ENCODE measurements at regions not wholly inside any gene's neighbourhood (a gene's known extent, or its start where the extent isn't known, plus 50 kb on each side); places are given as distances from the start of the nearest gene placed in this dataset.

DNA sequence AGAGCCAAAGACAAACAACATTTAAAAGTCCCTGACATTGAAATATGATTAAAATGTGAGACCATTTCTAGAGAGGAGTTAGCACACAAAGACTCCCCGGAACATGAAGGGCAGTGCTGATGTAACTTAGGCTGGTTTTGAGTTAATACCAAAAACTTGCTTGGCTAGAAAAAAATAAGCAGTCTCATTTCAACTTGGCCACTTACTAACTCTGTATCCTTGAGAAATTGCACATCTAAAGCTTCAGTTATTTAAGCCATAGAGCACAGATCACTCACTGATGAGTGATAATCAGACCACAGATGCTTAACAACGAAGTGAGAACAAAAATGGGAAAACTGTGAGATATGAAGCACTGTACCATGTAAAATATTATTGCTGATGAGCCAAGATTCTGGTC, 65.9 kb upstream of the MAOA start (continued):
- TF ChIP-seq, protein P1, sequence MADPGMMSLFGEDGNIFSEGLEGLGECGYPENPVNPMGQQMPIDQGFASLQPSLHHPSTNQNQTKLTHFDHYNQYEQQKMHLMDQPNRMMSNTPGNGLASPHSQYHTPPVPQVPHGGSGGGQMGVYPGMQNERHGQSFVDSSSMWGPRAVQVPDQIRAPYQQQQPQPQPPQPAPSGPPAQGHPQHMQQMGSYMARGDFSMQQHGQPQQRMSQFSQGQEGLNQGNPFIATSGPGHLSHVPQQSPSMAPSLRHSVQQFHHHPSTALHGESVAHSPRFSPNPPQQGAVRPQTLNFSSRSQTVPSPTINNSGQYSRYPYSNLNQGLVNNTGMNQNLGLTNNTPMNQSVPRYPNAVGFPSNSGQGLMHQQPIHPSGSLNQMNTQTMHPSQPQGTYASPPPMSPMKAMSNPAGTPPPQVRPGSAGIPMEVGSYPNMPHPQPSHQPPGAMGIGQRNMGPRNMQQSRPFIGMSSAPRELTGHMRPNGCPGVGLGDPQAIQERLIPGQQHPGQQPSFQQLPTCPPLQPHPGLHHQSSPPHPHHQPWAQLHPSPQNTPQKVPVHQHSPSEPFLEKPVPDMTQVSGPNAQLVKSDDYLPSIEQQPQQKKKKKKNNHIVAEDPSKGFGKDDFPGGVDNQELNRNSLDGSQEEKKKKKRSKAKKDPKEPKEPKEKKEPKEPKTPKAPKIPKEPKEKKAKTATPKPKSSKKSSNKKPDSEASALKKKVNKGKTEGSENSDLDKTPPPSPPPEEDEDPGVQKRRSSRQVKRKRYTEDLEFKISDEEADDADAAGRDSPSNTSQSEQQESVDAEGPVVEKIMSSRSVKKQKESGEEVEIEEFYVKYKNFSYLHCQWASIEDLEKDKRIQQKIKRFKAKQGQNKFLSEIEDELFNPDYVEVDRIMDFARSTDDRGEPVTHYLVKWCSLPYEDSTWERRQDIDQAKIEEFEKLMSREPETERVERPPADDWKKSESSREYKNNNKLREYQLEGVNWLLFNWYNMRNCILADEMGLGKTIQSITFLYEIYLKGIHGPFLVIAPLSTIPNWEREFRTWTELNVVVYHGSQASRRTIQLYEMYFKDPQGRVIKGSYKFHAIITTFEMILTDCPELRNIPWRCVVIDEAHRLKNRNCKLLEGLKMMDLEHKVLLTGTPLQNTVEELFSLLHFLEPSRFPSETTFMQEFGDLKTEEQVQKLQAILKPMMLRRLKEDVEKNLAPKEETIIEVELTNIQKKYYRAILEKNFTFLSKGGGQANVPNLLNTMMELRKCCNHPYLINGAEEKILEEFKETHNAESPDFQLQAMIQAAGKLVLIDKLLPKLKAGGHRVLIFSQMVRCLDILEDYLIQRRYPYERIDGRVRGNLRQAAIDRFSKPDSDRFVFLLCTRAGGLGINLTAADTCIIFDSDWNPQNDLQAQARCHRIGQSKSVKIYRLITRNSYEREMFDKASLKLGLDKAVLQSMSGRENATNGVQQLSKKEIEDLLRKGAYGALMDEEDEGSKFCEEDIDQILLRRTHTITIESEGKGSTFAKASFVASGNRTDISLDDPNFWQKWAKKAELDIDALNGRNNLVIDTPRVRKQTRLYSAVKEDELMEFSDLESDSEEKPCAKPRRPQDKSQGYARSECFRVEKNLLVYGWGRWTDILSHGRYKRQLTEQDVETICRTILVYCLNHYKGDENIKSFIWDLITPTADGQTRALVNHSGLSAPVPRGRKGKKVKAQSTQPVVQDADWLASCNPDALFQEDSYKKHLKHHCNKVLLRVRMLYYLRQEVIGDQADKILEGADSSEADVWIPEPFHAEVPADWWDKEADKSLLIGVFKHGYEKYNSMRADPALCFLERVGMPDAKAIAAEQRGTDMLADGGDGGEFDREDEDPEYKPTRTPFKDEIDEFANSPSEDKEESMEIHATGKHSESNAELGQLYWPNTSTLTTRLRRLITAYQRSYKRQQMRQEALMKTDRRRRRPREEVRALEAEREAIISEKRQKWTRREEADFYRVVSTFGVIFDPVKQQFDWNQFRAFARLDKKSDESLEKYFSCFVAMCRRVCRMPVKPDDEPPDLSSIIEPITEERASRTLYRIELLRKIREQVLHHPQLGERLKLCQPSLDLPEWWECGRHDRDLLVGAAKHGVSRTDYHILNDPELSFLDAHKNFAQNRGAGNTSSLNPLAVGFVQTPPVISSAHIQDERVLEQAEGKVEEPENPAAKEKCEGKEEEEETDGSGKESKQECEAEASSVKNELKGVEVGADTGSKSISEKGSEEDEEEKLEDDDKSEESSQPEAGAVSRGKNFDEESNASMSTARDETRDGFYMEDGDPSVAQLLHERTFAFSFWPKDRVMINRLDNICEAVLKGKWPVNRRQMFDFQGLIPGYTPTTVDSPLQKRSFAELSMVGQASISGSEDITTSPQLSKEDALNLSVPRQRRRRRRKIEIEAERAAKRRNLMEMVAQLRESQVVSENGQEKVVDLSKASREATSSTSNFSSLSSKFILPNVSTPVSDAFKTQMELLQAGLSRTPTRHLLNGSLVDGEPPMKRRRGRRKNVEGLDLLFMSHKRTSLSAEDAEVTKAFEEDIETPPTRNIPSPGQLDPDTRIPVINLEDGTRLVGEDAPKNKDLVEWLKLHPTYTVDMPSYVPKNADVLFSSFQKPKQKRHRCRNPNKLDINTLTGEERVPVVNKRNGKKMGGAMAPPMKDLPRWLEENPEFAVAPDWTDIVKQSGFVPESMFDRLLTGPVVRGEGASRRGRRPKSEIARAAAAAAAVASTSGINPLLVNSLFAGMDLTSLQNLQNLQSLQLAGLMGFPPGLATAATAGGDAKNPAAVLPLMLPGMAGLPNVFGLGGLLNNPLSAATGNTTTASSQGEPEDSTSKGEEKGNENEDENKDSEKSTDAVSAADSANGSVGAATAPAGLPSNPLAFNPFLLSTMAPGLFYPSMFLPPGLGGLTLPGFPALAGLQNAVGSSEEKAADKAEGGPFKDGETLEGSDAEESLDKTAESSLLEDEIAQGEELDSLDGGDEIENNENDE (IDR thresholded peaks at IDR 0.05; ENCODE audit: insufficient replicate concordance, low read length), result no peak
- TF ChIP-seq NRF1 (IDR thresholded peaks at IDR 0.05; ENCODE audit: low read depth, low read length) (no peak), RFX5 (IDR thresholded peaks at IDR 0.05; ENCODE audit: borderline replicate concordance, low read depth, low read length) (no peak), NANOG (IDR thresholded peaks at IDR 0.05; ENCODE audit: insufficient read depth, low read depth, low read length, poor library complexity, severe bottlenecking) (no peak), KDM5A (IDR thresholded peaks at IDR 0.05; ENCODE audit: low read length) (no peak), SRF (IDR thresholded peaks at IDR 0.05; ENCODE audit: low read depth, low read length) (no peak), PHF8 (conservative IDR thresholded peaks at IDR 0.05; ENCODE audit: low read depth, low read length) (no peak), POLR2A (IDR thresholded peaks at IDR 0.05; ENCODE audit: control extremely low read depth in 1 of 2, low read depth in 2 of 2, low read length in 2 of 2) (no peak), SP1 (IDR thresholded peaks at IDR 0.05; ENCODE audit: low read depth, low read length) (no peak), POLR2AphosphoS5 (IDR thresholded peaks at IDR 0.05; ENCODE audit: low read depth, low read length) (no peak), TAF1 (IDR thresholded peaks at IDR 0.05; ENCODE audit: low read depth, low read length) (no peak), SP2 (IDR thresholded peaks at IDR 0.05; ENCODE audit: low read length) (no peak)
